Ishikawa (cell line): ENCODE measurements at regions not wholly inside any gene's neighbourhood (a gene's known extent, or its start where the extent isn't known, plus 50 kb on each side); places are given as distances from the start of the nearest gene placed in this dataset.

ENCODE experiments used
- CEBPB ChIP-seq: IDR thresholded peaks from 2 replicates; pipeline ENCODE4 v1.6.1; 2012
- CREB1 ChIP-seq: IDR thresholded peaks from 2 replicates; pipeline ENCODE4 v1.6.1; 2012; ENCODE audit warnings: low read depth
- EGR1 ChIP-seq: IDR thresholded peaks from 2 replicates; pipeline ENCODE4 v1.6.1; 2012
- EP300 ChIP-seq: IDR thresholded peaks from 2 replicates; pipeline ENCODE4 v1.6.1; 2012; ENCODE audit warnings: borderline replicate concordance
- FOXM1 ChIP-seq: IDR thresholded peaks from 2 replicates; pipeline ENCODE4 v1.6.1; 2012; ENCODE audit warnings: low read depth, borderline replicate concordance
- MAX ChIP-seq: IDR thresholded peaks from 2 replicates; pipeline ENCODE4 v1.6.1; 2012
- NFIC ChIP-seq: IDR thresholded peaks from 2 replicates; pipeline ENCODE4 v1.6.1; 2012
- RAD21 ChIP-seq: IDR thresholded peaks from 2 replicates; pipeline ENCODE4 v1.6.1; 2012; ENCODE audit warnings: low read depth
- REST ChIP-seq: IDR thresholded peaks from 2 replicates; pipeline ENCODE4 v1.6.1; 2012; ENCODE audit warnings: low read depth, mild to moderate bottlenecking
- TAF1 ChIP-seq: IDR thresholded peaks from 2 replicates; pipeline ENCODE4 v1.6.1; 2012; ENCODE audit warnings: low read depth, mild to moderate bottlenecking
- YY1 ChIP-seq: IDR thresholded peaks from 2 replicates; pipeline ENCODE4 v1.6.1; 2012; ENCODE audit warnings: low read depth
- TF ChIP-seq, protein P1 (sequence below): IDR thresholded peaks from 2 replicates; pipeline ENCODE4 v1.6.1; 2012

GRCh38 chr3:3464131-3464530, 284.6 kb upstream of the CRBN start:
- no peak for TF ChIP-seq REST
- TF ChIP-seq TAF1 = no peak
- no peak for TF ChIP-seq CREB1
- no peak for TF ChIP-seq NFIC
- TF ChIP-seq MAX = no peak
- TF ChIP-seq EP300 = no peak
- TF ChIP-seq RAD21 = no peak
- no peak for TF ChIP-seq FOXM1
- no peak for TF ChIP-seq YY1
- TF ChIP-seq EGR1 = no peak
- TF ChIP-seq CEBPB = no peak
- TF ChIP-seq, protein P1, sequence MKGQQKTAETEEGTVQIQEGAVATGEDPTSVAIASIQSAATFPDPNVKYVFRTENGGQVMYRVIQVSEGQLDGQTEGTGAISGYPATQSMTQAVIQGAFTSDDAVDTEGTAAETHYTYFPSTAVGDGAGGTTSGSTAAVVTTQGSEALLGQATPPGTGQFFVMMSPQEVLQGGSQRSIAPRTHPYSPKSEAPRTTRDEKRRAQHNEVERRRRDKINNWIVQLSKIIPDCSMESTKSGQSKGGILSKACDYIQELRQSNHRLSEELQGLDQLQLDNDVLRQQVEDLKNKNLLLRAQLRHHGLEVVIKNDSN = no peak
